GM23338 (cell line): ENCODE measurements at regions not wholly inside any gene's neighbourhood (a gene's known extent, or its start where the extent isn't known, plus 50 kb on each side); places are given as distances from the start of the nearest gene placed in this dataset.

Experiments
- ATAC-seq: fragments of 200-7000 bp; cut with Tn5 transposase; 3 replicates; pipeline ENCODE4 v1.9.1; 2020
- DNase-seq: peaks from one replicate; pipeline ENCODE4 v3.0.0-alpha.2; 2015; ENCODE audit warnings: low spot score
- H2AFZ ChIP-seq: fragments of 200-600 bp; sonication (generic); 2 replicates; pipeline ENCODE4 v1.8.0; 2016; ENCODE audit warnings: antibody characterized with exemption, mild to moderate bottlenecking, moderate library complexity
- H3F3A ChIP-seq: fragments of 200-600 bp; sonication (generic); replicated peaks from 2 replicates; pipeline ENCODE4 v1.8.0; 2017; ENCODE audit warnings: antibody characterized with exemption, mixed run types, low read depth
- H3K27ac ChIP-seq: fragments of 200-600 bp; sonication (generic); 2 replicates; pipeline ENCODE4 v1.6.1; 2016; ENCODE audit warnings: low read depth
- H3K27me3 ChIP-seq: fragments of 200-600 bp; sonication (generic); 2 replicates; pipeline ENCODE4 v1.8.0; 2016; ENCODE audit warnings: mild to moderate bottlenecking, mixed run types, moderate library complexity; ENCODE audit not compliant: insufficient read depth
- H3K36me3 ChIP-seq: fragments of 200-600 bp; sonication (generic); 2 replicates; pipeline ENCODE4 v1.8.0; 2016; ENCODE audit warnings: mild to moderate bottlenecking; ENCODE audit not compliant: insufficient read depth
- H3K4me1 ChIP-seq: fragments of 200-600 bp; sonication (generic); 2 replicates; pipeline ENCODE4 v1.8.0; 2016; ENCODE audit warnings: mild to moderate bottlenecking, moderate library complexity; ENCODE audit not compliant: insufficient read depth
- H3K4me2 ChIP-seq: fragments of 200-600 bp; sonication (generic); 2 replicates; pipeline ENCODE4 v1.7.1; 2017; ENCODE audit warnings: mixed run types
- H3K4me3 ChIP-seq: fragments of 200-600 bp; sonication (generic); 2 replicates; pipeline ENCODE4 v1.6.1; 2016; ENCODE audit warnings: mixed run types
- H3K79me2 ChIP-seq: fragments of 200-600 bp; sonication (generic); replicated peaks from 2 replicates; pipeline ENCODE4 v1.8.0; 2017; ENCODE audit warnings: mild to moderate bottlenecking; ENCODE audit not compliant: insufficient read depth
- H3K9me2 ChIP-seq: fragments of 200-600 bp; sonication (generic); 2 replicates; pipeline ENCODE4 v1.8.0; 2017; ENCODE audit not compliant: insufficient read depth
- H4K20me1 ChIP-seq: fragments of 200-600 bp; sonication (generic); replicated peaks from 2 replicates; pipeline ENCODE4 v1.8.0; 2017; ENCODE audit warnings: mild to moderate bottlenecking; ENCODE audit not compliant: insufficient read depth
- H3K27ac Mint-ChIP-seq: 2 replicates; pipeline ENCODE4 v1.8.0; 2020; ENCODE audit warnings: inconsistent platforms, mild to moderate bottlenecking, moderate library complexity, mixed read lengths
- H3K27me3 Mint-ChIP-seq: 3 replicates; pipeline ENCODE4 v1.8.0; 2022; ENCODE audit warnings: low read depth, mild to moderate bottlenecking, moderate library complexity, mixed read lengths, inconsistent platforms; ENCODE audit not compliant: insufficient read depth, poor library complexity
- H3K36me3 Mint-ChIP-seq: 3 replicates; pipeline ENCODE4 v1.8.0; 2021; ENCODE audit warnings: low read depth, mild to moderate bottlenecking, inconsistent platforms, moderate library complexity, mixed read lengths
- H3K4me1 Mint-ChIP-seq: 3 replicates; pipeline ENCODE4 v1.8.0; 2020; ENCODE audit warnings: mild to moderate bottlenecking, inconsistent platforms, mixed read lengths
- H3K4me3 Mint-ChIP-seq: 3 replicates; pipeline ENCODE4 v1.8.0; 2021; ENCODE audit warnings: moderate library complexity, mild to moderate bottlenecking, inconsistent platforms, mixed read lengths
- H3K9me3 Mint-ChIP-seq: 3 replicates; pipeline ENCODE4 v1.8.0; 2020; ENCODE audit warnings: moderate library complexity, mild to moderate bottlenecking, inconsistent platforms, mixed read lengths
- CREB1 ChIP-seq: fragments of 250-450 bp; sonication (Bioruptor Pico); IDR thresholded peaks from 2 replicates; pipeline ENCODE4 v1.5.0; 2020; ENCODE audit warnings: low read depth, mild to moderate bottlenecking, moderate library complexity
- EZH2 ChIP-seq: fragments of 200-600 bp; sonication (generic); IDR thresholded peaks from one replicate; pipeline ENCODE4 v1.8.0; 2017; ENCODE audit warnings: antibody characterized with exemption, mild to moderate bottlenecking, low read depth; ENCODE audit not compliant: unreplicated experiment
- EZH2phosphoT487 ChIP-seq: fragments of 200-600 bp; sonication (generic); IDR thresholded peaks from one replicate; pipeline ENCODE4 v1.8.1; 2018; ENCODE audit warnings: antibody characterized with exemption; ENCODE audit not compliant: unreplicated experiment
- JUNB ChIP-seq: IDR thresholded peaks from one replicate; pipeline ENCODE4 v1.6.1; 2016; ENCODE audit warnings: antibody characterized with exemption; ENCODE audit not compliant: unreplicated experiment
- NANOG ChIP-seq: IDR thresholded peaks from 2 replicates; pipeline ENCODE4 v1.6.1; 2016; ENCODE audit warnings: antibody characterized with exemption, borderline replicate concordance
- ZNF114 ChIP-seq: fragments of 250-450 bp; sonication (Bioruptor Pico); IDR thresholded peaks from 2 replicates; pipeline ENCODE4 v1.5.0; 2020; ENCODE audit warnings: mild to moderate bottlenecking, moderate library complexity
- ZNF331 ChIP-seq: fragments of 250-450 bp; sonication (Bioruptor Pico); IDR thresholded peaks from 2 replicates; pipeline ENCODE4 v1.5.0; 2020; ENCODE audit warnings: low read depth, mild to moderate bottlenecking, moderate library complexity
- TF ChIP-seq, protein P1 (sequence below): IDR thresholded peaks from 2 replicates; pipeline ENCODE4 v1.6.1; 2016; ENCODE audit warnings: antibody characterized with exemption
- TF ChIP-seq, protein P2 (sequence below): IDR thresholded peaks from one replicate; pipeline ENCODE4 v1.6.1; 2018; ENCODE audit warnings: antibody characterized with exemption; ENCODE audit not compliant: unreplicated experiment
- TF ChIP-seq, protein P3 (sequence below): fragments of 250-450 bp; sonication (Bioruptor Pico); IDR thresholded peaks from 2 replicates; pipeline ENCODE4 v1.5.0; 2020; ENCODE audit warnings: mild to moderate bottlenecking, moderate library complexity

DNA sequence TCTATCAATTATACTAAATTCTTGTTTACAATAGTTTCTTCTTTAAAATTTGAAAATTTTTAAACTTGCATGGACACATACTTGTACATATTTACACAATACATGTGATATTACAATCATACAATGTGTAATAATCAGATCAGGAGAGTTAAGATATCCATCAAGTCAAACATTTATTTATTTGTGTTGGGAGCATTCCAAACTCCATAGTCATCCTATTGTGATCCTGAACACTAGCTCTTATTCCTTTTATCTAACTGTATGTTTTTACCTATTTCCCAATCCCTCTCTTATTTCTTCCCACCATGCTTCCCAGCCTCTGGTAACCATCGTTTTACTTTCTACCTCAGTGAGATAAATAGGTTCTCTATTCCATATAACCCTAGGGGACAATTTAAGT lies 1219.2 kb downstream of the ZPLD1 start:
- Histone ChIP-seq H3K36me3 (no peaks in the 10 kb centered on the region), H3K9me2 (no peaks in the 10 kb centered on the region), H3K4me3 (no peak overlapping the region), H3K79me2 (no peaks in the 10 kb centered on the region), H4K20me1 (no peaks in the 10 kb centered on the region), H3K4me2 (no peak overlapping the region), H3F3A (no peaks in the 10 kb centered on the region), H2AFZ (no peak overlapping the region), H3K4me1 (peaks cover 3% of the 10 kb centered on the region; the same call in 1 of the 2 replicates), H3K27ac (no peak overlapping the region), H3K27me3 (no peaks in the 10 kb centered on the region)
- no peak overlapping the region for H3K27ac Mint-ChIP-seq
- no peak for DNase-seq
- no peak for ATAC-seq
- no peak overlapping the region for H3K4me3 Mint-ChIP-seq
- H3K36me3 Mint-ChIP-seq: no peaks in the 10 kb centered on the region
- peaks cover 4% of the 10 kb centered on the region; the same call in 2 of the 3 replicates for H3K4me1 Mint-ChIP-seq
- no peaks in the 10 kb centered on the region for H3K9me3 Mint-ChIP-seq
- TF ChIP-seq, protein P1, sequence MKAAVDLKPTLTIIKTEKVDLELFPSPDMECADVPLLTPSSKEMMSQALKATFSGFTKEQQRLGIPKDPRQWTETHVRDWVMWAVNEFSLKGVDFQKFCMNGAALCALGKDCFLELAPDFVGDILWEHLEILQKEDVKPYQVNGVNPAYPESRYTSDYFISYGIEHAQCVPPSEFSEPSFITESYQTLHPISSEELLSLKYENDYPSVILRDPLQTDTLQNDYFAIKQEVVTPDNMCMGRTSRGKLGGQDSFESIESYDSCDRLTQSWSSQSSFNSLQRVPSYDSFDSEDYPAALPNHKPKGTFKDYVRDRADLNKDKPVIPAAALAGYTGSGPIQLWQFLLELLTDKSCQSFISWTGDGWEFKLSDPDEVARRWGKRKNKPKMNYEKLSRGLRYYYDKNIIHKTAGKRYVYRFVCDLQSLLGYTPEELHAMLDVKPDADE: no peak
- TF ChIP-seq EZH2 (no peak), ZNF114 (no peak), ZNF331 (no peak), EZH2phosphoT487 (no peak), JUNB (no peak), CREB1 (no peak), NANOG (no peak)
- TF ChIP-seq, protein P2, sequence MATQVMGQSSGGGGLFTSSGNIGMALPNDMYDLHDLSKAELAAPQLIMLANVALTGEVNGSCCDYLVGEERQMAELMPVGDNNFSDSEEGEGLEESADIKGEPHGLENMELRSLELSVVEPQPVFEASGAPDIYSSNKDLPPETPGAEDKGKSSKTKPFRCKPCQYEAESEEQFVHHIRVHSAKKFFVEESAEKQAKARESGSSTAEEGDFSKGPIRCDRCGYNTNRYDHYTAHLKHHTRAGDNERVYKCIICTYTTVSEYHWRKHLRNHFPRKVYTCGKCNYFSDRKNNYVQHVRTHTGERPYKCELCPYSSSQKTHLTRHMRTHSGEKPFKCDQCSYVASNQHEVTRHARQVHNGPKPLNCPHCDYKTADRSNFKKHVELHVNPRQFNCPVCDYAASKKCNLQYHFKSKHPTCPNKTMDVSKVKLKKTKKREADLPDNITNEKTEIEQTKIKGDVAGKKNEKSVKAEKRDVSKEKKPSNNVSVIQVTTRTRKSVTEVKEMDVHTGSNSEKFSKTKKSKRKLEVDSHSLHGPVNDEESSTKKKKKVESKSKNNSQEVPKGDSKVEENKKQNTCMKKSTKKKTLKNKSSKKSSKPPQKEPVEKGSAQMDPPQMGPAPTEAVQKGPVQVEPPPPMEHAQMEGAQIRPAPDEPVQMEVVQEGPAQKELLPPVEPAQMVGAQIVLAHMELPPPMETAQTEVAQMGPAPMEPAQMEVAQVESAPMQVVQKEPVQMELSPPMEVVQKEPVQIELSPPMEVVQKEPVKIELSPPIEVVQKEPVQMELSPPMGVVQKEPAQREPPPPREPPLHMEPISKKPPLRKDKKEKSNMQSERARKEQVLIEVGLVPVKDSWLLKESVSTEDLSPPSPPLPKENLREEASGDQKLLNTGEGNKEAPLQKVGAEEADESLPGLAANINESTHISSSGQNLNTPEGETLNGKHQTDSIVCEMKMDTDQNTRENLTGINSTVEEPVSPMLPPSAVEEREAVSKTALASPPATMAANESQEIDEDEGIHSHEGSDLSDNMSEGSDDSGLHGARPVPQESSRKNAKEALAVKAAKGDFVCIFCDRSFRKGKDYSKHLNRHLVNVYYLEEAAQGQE: no peak
- peaks cover 2% of the 10 kb centered on the region for H3K27me3 Mint-ChIP-seq

DNA sequence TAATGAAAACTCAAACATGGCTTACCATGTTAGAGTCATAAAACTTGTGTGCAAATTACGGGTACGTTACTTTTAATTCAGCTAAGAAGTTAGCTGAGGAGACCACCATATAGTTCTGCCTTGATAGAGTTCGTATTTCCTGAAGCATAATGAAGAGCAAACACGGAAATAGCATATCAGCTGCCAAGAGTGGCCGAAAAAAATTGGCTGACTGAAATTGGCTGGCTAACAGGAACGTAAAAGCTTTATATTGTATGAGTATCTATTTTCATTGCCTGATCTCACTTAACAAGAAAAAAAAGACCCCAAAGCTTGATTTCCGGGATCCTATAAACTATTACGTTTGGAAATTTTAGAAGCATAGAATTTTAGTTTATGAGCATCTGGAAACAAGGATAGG lies 1222.9 kb downstream of the ZPLD1 start:
- Mint-ChIP-seq H3K4me1 (peaks cover 4% of the 10 kb centered on the region; the same call in 2 of the 3 replicates), H3K27ac (no peak overlapping the region), H3K27me3 (no peaks in the 10 kb centered on the region)
- no peak for TF ChIP-seq NANOG
- TF ChIP-seq, protein P3, sequence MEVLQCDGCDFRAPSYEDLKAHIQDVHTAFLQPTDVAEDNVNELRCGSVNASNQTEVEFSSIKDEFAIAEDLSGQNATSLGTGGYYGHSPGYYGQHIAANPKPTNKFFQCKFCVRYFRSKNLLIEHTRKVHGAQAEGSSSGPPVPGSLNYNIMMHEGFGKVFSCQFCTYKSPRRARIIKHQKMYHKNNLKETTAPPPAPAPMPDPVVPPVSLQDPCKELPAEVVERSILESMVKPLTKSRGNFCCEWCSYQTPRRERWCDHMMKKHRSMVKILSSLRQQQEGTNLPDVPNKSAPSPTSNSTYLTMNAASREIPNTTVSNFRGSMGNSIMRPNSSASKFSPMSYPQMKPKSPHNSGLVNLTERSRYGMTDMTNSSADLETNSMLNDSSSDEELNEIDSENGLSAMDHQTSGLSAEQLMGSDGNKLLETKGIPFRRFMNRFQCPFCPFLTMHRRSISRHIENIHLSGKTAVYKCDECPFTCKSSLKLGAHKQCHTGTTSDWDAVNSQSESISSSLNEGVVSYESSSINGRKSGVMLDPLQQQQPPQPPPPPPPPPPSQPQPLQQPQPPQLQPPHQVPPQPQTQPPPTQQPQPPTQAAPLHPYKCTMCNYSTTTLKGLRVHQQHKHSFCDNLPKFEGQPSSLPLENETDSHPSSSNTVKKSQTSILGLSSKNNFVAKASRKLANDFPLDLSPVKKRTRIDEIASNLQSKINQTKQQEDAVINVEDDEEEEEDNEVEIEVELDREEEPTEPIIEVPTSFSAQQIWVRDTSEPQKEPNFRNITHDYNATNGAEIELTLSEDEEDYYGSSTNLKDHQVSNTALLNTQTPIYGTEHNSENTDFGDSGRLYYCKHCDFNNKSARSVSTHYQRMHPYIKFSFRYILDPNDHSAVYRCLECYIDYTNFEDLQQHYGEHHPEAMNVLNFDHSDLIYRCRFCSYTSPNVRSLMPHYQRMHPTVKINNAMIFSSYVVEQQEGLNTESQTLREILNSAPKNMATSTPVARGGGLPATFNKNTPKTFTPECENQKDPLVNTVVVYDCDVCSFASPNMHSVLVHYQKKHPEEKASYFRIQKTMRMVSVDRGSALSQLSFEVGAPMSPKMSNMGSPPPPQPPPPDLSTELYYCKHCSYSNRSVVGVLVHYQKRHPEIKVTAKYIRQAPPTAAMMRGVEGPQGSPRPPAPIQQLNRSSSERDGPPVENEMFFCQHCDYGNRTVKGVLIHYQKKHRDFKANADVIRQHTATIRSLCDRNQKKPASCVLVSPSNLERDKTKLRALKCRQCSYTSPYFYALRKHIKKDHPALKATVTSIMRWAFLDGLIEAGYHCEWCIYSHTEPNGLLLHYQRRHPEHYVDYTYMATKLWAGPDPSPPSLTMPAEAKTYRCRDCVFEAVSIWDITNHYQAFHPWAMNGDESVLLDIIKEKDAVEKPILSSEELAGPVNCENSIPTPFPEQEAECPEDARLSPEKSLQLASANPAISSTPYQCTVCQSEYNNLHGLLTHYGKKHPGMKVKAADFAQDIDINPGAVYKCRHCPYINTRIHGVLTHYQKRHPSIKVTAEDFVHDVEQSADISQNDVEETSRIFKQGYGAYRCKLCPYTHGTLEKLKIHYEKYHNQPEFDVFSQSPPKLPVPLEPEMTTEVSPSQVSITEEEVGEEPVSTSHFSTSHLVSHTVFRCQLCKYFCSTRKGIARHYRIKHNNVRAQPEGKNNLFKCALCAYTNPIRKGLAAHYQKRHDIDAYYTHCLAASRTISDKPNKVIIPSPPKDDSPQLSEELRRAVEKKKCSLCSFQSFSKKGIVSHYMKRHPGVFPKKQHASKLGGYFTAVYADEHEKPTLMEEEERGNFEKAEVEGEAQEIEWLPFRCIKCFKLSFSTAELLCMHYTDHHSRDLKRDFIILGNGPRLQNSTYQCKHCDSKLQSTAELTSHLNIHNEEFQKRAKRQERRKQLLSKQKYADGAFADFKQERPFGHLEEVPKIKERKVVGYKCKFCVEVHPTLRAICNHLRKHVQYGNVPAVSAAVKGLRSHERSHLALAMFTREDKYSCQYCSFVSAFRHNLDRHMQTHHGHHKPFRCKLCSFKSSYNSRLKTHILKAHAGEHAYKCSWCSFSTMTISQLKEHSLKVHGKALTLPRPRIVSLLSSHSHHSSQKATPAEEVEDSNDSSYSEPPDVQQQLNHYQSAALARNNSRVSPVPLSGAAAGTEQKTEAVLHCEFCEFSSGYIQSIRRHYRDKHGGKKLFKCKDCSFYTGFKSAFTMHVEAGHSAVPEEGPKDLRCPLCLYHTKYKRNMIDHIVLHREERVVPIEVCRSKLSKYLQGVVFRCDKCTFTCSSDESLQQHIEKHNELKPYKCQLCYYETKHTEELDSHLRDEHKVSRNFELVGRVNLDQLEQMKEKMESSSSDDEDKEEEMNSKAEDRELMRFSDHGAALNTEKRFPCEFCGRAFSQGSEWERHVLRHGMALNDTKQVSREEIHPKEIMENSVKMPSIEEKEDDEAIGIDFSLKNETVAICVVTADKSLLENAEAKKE (CRISPR knock-in tag): no peak

More for the DNA sequence above, 1222.9 kb downstream of the ZPLD1 start:
- H3K36me3 Mint-ChIP-seq: no peaks in the 10 kb centered on the region
- H3K9me3 Mint-ChIP-seq: no peaks in the 10 kb centered on the region
- H4K20me1 ChIP-seq: no peaks in the 10 kb centered on the region
- H3K36me3 ChIP-seq: no peaks in the 10 kb centered on the region
- no peaks in the 10 kb centered on the region for H3K9me2 ChIP-seq
- ATAC-seq (no peak), DNase-seq (no peak)
- no peak overlapping the region for H3K4me2 ChIP-seq
- no peak overlapping the region for H2AFZ ChIP-seq
- peaks cover 3% of the 10 kb centered on the region; the same call in 1 of the 2 replicates for H3K4me1 ChIP-seq
- no peaks in the 10 kb centered on the region for H3K79me2 ChIP-seq
- H3K4me3 ChIP-seq: no peak overlapping the region
- no peaks in the 10 kb centered on the region for H3F3A ChIP-seq
- no peaks in the 10 kb centered on the region for H3K27me3 ChIP-seq
- H3K27ac ChIP-seq: no peak overlapping the region
- no peak overlapping the region for H3K4me3 Mint-ChIP-seq
